NCI-H2196 (cell line): ENCODE measurements at regions not wholly inside any gene's neighbourhood (a gene's known extent, or its start where the extent isn't known, plus 50 kb on each side); places are given as distances from the start of the nearest gene placed in this dataset.

Source experiments
- DNase-seq: peaks from one replicate; lab custom pipeline; 2025; ENCODE audit not compliant: unreplicated experiment; lab: John Stamatoyannopoulos, UW

GRCh38 chr20:40978761-40979160, 49.9 kb upstream of the TOP1 start:
- DNase-seq: no peak
